Lower lobe of right lung (tissue), 2 donors: ENCODE measurements at regions not wholly inside any gene's neighbourhood (a gene's known extent, or its start where the extent isn't known, plus 50 kb on each side); places are given as distances from the start of the nearest gene placed in this dataset.
"Not testable (repeated sequence)": the region's sequence is repeated elsewhere in the genome, so short reads cannot be mapped to it uniquely, and the experiment has no call there.

Source experiments
- ATAC-seq, 2 donors: fragments of 200-7000 bp; cut with Tn5 transposase; one replicate each; pipeline ENCODE4 v1.9.1; 2020 to 2022; ENCODE audit warnings: mild to moderate bottlenecking in 2 of 2, moderate library complexity in 2 of 2
- DNase-seq: peaks from one replicate; pipeline ENCODE4 v3.0.0-alpha.2; 2020
- H3K27ac ChIP-seq: fragments of 200-600 bp; one replicate; pipeline ENCODE4 v1.8.0; 2022
- H3K27me3 ChIP-seq: fragments of 200-600 bp; one replicate; pipeline ENCODE4 v1.8.0; 2022; ENCODE audit warnings: low read depth
- H3K36me3 ChIP-seq: fragments of 200-600 bp; one replicate; pipeline ENCODE4 v1.8.0; 2022; ENCODE audit warnings: mild to moderate bottlenecking
- H3K4me1 ChIP-seq: fragments of 200-600 bp; one replicate; pipeline ENCODE4 v1.8.0; 2022
- H3K4me3 ChIP-seq: fragments of 200-600 bp; one replicate; pipeline ENCODE4 v1.8.0; 2022; ENCODE audit warnings: mild to moderate bottlenecking
- H3K9me3 ChIP-seq: fragments of 200-600 bp; one replicate; pipeline ENCODE4 v1.8.0; 2022
- CTCF ChIP-seq: fragments of 200-600 bp; IDR thresholded peaks from one replicate; pipeline ENCODE4 v1.8.0; 2022; ENCODE audit warnings: antibody characterized with exemption, mild to moderate bottlenecking
- intact Hi-C: fragments of 100-400 bp; cut with DNase I; formaldehyde crosslinking; loops from one replicate; pipeline ENCODE4 v1.11.0; 2022
- donor health status: DM: no; HTN: yes; CAD: no; lungs with severe emphysema.

- Histone ChIP-seq H3K27ac (peak overlapping the region; percentile 61), H3K4me1 (peaks cover 16% of the 10 kb centered on the region), H3K4me3 (no peak overlapping the region), H3K9me3 (no peaks in the 10 kb centered on the region), H3K27me3 (no peaks in the 10 kb centered on the region), H3K36me3 (no peaks in the 10 kb centered on the region)
- DNase-seq = no peak
- no peak for TF ChIP-seq CTCF
- intact Hi-C loops = no loop called here
- ATAC-seq = no peak
Measured at GRCh38 chr13:32837973-32838927, 178.0 kb upstream of the KL start.

- no peak for TF ChIP-seq CTCF
- H3K36me3 ChIP-seq = no peaks in the 10 kb centered on the region
- peaks cover 16% of the 10 kb centered on the region for H3K4me1 ChIP-seq
- ATAC-seq (peak; percentile 67 to 82), DNase-seq (no peak)
- no peaks in the 10 kb centered on the region for H3K9me3 ChIP-seq
- intact Hi-C loops = no loop called here
- H3K4me3 ChIP-seq = no peak overlapping the region
- peak overlapping the region; percentile 61 for H3K27ac ChIP-seq
- no peaks in the 10 kb centered on the region for H3K27me3 ChIP-seq
Measured at GRCh38 chr13:32838945-32839344, 177.3 kb upstream of the KL start.

GRCh38 chr13:32840113-32840512 is 176.1 kb upstream of the KL start:
- no peak overlapping the region for H3K27ac ChIP-seq
- intact Hi-C loops = no loop called here
- peaks cover 16% of the 10 kb centered on the region for H3K4me1 ChIP-seq
- H3K36me3 ChIP-seq = no peaks in the 10 kb centered on the region
- H3K9me3 ChIP-seq = no peaks in the 10 kb centered on the region
- no peak for DNase-seq
- no peak for TF ChIP-seq CTCF
- no peaks in the 10 kb centered on the region for H3K27me3 ChIP-seq
- no peak for ATAC-seq
- no peak overlapping the region for H3K4me3 ChIP-seq

- no peak overlapping the region for H3K4me3 ChIP-seq
- no peak for ATAC-seq
- no peaks in the 10 kb centered on the region for H3K9me3 ChIP-seq
- H3K4me1 ChIP-seq = peaks cover 16% of the 10 kb centered on the region
- H3K27ac ChIP-seq = no peak overlapping the region
- no peak for TF ChIP-seq CTCF
- no peak for DNase-seq
- no peaks in the 10 kb centered on the region for H3K27me3 ChIP-seq
- intact Hi-C loops = no loop called here
- no peaks in the 10 kb centered on the region for H3K36me3 ChIP-seq
Measured at GRCh38 chr13:32840989-32841713, 175.1 kb upstream of the KL start.

GRCh38 chr13:32845952-32846950 is 170.0 kb upstream of the KL start:
- ATAC-seq (no peak), DNase-seq (no peak)
- H3K27ac ChIP-seq = no peak overlapping the region
- no peaks in the 10 kb centered on the region for H3K36me3 ChIP-seq
- TF ChIP-seq CTCF = no peak
- H3K4me1 ChIP-seq = peaks cover 2% of the 10 kb centered on the region
- H3K9me3 ChIP-seq = no peaks in the 10 kb centered on the region
- intact Hi-C loops = no loop called here
- H3K27me3 ChIP-seq = no peaks in the 10 kb centered on the region
- no peak overlapping the region for H3K4me3 ChIP-seq

GRCh38 chr13:32847976-32848375 is 168.2 kb upstream of the KL start:
- ATAC-seq, H3K27me3 ChIP-seq, H3K4me1 ChIP-seq, H3K27ac ChIP-seq, intact Hi-C loops, H3K36me3 ChIP-seq, H3K9me3 ChIP-seq, DNase-seq, H3K4me3 ChIP-seq: not testable (repeated sequence)
